Neural cell (in vitro differentiated cells): ENCODE measurements at regions not wholly inside any gene's neighbourhood (a gene's known extent, or its start where the extent isn't known, plus 50 kb on each side); places are given as distances from the start of the nearest gene placed in this dataset.

Source experiments
- H2AFZ ChIP-seq: fragments of 200-600, 300-800 bp; sonication (generic), shearing (Covaris generic); 2 replicates; pipeline ENCODE4 v1.6.0; 2014; ENCODE audit warnings: low read depth, mild to moderate bottlenecking, antibody characterized with exemption, low read length, moderate library complexity
- H3F3A ChIP-seq: fragments of 200-600 bp; shearing (Covaris generic); 2 replicates; pipeline ENCODE4 v1.6.1; 2016; ENCODE audit warnings: mild to moderate bottlenecking, moderate library complexity, mixed read lengths, antibody characterized with exemption, low read length; ENCODE audit not compliant: insufficient read depth, poor library complexity, severe bottlenecking
- H3K27ac ChIP-seq: fragments of 200-600, 300-800 bp; sonication (generic), shearing (Covaris generic); 2 replicates; pipeline ENCODE4 v1.5.1; 2014; ENCODE audit warnings: mild to moderate bottlenecking, low read length, moderate library complexity
- H3K27me3 ChIP-seq: fragments of 300-800, 200-600 bp; sonication (generic), shearing (Covaris generic); 2 replicates; pipeline ENCODE4 v1.6.0; 2014; ENCODE audit warnings: mild to moderate bottlenecking, low read depth, low read length, moderate library complexity; ENCODE audit not compliant: insufficient read depth
- H3K36me3 ChIP-seq: fragments of 300-800, 200-600 bp; sonication (generic), shearing (Covaris generic); 2 replicates; pipeline ENCODE4 v1.5.1; 2014; ENCODE audit warnings: mild to moderate bottlenecking, antibody characterized with exemption, low read length, moderate library complexity; ENCODE audit not compliant: insufficient read depth
- H3K4me2 ChIP-seq: fragments of 300-800, 200-600 bp; sonication (generic), shearing (Covaris generic); 2 replicates; pipeline ENCODE4 v1.6.0; 2014; ENCODE audit warnings: mild to moderate bottlenecking, low read length
- H3K4me3 ChIP-seq: fragments of 300-800, 200-600 bp; sonication (generic), shearing (Covaris generic); 2 replicates; pipeline ENCODE4 v1.5.1; 2014; ENCODE audit warnings: mild to moderate bottlenecking, low read length, moderate library complexity
- H3K79me2 ChIP-seq: fragments of 200-600 bp; shearing (Covaris generic); replicated peaks from 2 replicates; pipeline ENCODE4 v1.6.0; 2014; ENCODE audit warnings: mild to moderate bottlenecking, low read length, moderate library complexity; ENCODE audit not compliant: insufficient read depth
- H3K9ac ChIP-seq: fragments of 300-800, 200-600 bp; sonication (generic), shearing (Covaris generic); 2 replicates; pipeline ENCODE4 v1.6.1; 2016; ENCODE audit warnings: mild to moderate bottlenecking, low read length, mixed read lengths
- H3K9me2 ChIP-seq: fragments of 200-600 bp; shearing (Covaris generic); 2 replicates; pipeline ENCODE4 v1.6.1; 2016; ENCODE audit warnings: mild to moderate bottlenecking, low read length, mixed read lengths; ENCODE audit not compliant: insufficient read depth
- H3K9me3 ChIP-seq: fragments of 200-600, 300-800 bp; sonication (generic), shearing (Covaris generic); 2 replicates; pipeline ENCODE4 v1.6.1; 2016; ENCODE audit warnings: mild to moderate bottlenecking, mixed run types, low read length, moderate library complexity, mixed read lengths
- H4K20me1 ChIP-seq: fragments of 200-600 bp; shearing (Covaris generic); 2 replicates; pipeline ENCODE4 v1.6.1; 2016; ENCODE audit warnings: mild to moderate bottlenecking, mixed run types; ENCODE audit not compliant: insufficient read depth
- CTCF ChIP-seq: fragments of 450-650 bp; IDR thresholded peaks from 2 replicates; pipeline ENCODE4 v1.5.1; 2014; ENCODE audit warnings: antibody characterized with exemption, mild to moderate bottlenecking, moderate library complexity; ENCODE audit not compliant: poor library complexity, severe bottlenecking
- EP300 ChIP-seq: fragments of 450-650 bp; conservative IDR thresholded peaks from 2 replicates; pipeline ENCODE4 v1.6.1; 2014; ENCODE audit warnings: antibody characterized with exemption, mild to moderate bottlenecking, moderate library complexity; ENCODE audit not compliant: poor library complexity, severe bottlenecking
- EZH2 ChIP-seq: fragments of 200-600, 300-800 bp; shearing (Covaris generic), sonication (generic); IDR thresholded peaks from 2 replicates; pipeline ENCODE4 v1.6.1; 2014; ENCODE audit warnings: antibody characterized with exemption, low read length, borderline replicate concordance, mild to moderate bottlenecking; ENCODE audit not compliant: insufficient read depth, poor library complexity, severe bottlenecking
- MXI1 ChIP-seq: fragments of 450-650 bp; conservative IDR thresholded peaks from 2 replicates; pipeline ENCODE4 v1.6.1; 2014; ENCODE audit warnings: antibody characterized with exemption, mild to moderate bottlenecking; ENCODE audit not compliant: poor library complexity, severe bottlenecking
- POLR2AphosphoS5 ChIP-seq: IDR thresholded peaks from 2 replicates; pipeline ENCODE4 v1.6.1; 2012
- RAD21 ChIP-seq: fragments of 450-650 bp; conservative IDR thresholded peaks from 2 replicates; pipeline ENCODE4 v1.6.1; 2014; ENCODE audit warnings: antibody characterized with exemption, mild to moderate bottlenecking, moderate library complexity
- REST ChIP-seq: IDR thresholded peaks from 2 replicates; pipeline ENCODE4 v1.6.1; 2012; ENCODE audit warnings: borderline replicate concordance
- SMC3 ChIP-seq: fragments of 450-650 bp; conservative IDR thresholded peaks from 2 replicates; pipeline ENCODE4 v1.6.1; 2014; ENCODE audit warnings: antibody characterized with exemption, mild to moderate bottlenecking, moderate library complexity; ENCODE audit not compliant: poor library complexity
- TAF1 ChIP-seq: IDR thresholded peaks from 2 replicates; pipeline ENCODE4 v1.6.1; 2012; ENCODE audit warnings: low read depth

DNA sequence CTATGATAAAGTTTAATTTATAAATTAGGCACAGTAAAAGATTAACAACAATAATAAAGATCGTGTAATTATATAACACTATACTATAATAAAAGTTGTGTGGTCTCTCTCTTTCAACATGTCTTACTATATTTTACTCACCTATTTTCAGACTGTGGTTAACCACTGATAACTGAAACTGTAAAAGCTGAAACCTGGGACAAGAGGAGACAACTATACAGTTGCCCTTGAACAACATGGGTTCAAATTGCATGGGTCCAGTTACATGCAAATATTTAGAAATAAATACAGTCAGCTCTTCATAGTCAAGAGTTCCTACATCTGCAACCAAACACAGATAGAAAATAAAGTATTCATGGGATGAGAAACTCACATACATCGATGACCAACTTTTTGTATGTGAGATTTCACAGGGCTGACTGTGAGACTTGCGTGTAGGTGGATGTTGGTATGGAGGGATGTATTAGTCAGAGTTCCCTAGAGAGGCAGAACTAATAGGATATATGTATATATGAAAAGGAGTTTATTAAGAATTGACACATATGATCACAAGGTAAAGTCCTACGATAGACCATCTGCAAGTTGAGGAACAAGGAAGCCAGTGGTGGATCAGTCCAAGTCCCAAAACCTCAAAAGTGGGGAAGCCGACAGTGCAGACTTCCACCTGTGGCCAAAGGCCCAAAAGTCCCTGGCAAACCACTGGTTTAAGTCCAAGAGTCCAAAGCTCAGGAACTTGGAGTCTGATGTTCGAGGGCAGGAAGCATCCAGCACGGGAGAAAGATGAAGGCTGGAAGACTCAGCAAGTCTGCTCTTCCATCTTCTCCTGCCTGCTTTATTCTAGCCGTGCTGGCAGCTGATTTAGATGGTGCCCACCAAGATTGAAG lies 359.5 kb downstream of the INSC start:
- H3F3A ChIP-seq: no peaks in the 10 kb centered on the region
- H3K27me3 ChIP-seq: no peaks in the 10 kb centered on the region
- H3K4me2 ChIP-seq: no peak overlapping the region
- H3K27ac ChIP-seq: no peak overlapping the region
- no peaks in the 10 kb centered on the region for H4K20me1 ChIP-seq
- no peak overlapping the region for H3K4me3 ChIP-seq
- H3K9me2 ChIP-seq: no peaks in the 10 kb centered on the region
- TF ChIP-seq MXI1 (no peak), TAF1 (no peak), POLR2AphosphoS5 (no peak), RAD21 (no peak), EP300 (no peak), REST (no peak), EZH2 (no peak), CTCF (no peak), SMC3 (no peak)
- no peaks in the 10 kb centered on the region for H3K79me2 ChIP-seq
- no peaks in the 10 kb centered on the region for H3K9me3 ChIP-seq
- H2AFZ ChIP-seq: no peak overlapping the region
- H3K9ac ChIP-seq: no peak overlapping the region
- H3K36me3 ChIP-seq: no peaks in the 10 kb centered on the region

- Histone ChIP-seq H3K9me2 (no peaks in the 10 kb centered on the region), H3K9me3 (no peaks in the 10 kb centered on the region), H3K4me3 (no peak overlapping the region), H3F3A (no peaks in the 10 kb centered on the region), H3K27ac (no peak overlapping the region), H3K79me2 (no peaks in the 10 kb centered on the region), H3K4me2 (no peak overlapping the region), H3K36me3 (no peaks in the 10 kb centered on the region), H4K20me1 (no peaks in the 10 kb centered on the region), H3K9ac (no peak overlapping the region), H2AFZ (no peak overlapping the region), H3K27me3 (no peaks in the 10 kb centered on the region)
- TF ChIP-seq CTCF (no peak), EP300 (no peak), RAD21 (no peak), MXI1 (no peak), POLR2AphosphoS5 (no peak), REST (no peak)
Observed at GRCh38 chr11:15476371-15476917, 361.7 kb downstream of the INSC start.
